Globus pallidus (tissue), 1 donor: ENCODE measurements at regions not wholly inside any gene's neighbourhood (a gene's known extent, or its start where the extent isn't known, plus 50 kb on each side); places are given as distances from the start of the nearest gene placed in this dataset.

Experiments
- DNase-seq: peaks from one replicate; pipeline ENCODE4 v3.0.0-alpha.2; 2015; ENCODE audit warnings: low spot score

DNA sequence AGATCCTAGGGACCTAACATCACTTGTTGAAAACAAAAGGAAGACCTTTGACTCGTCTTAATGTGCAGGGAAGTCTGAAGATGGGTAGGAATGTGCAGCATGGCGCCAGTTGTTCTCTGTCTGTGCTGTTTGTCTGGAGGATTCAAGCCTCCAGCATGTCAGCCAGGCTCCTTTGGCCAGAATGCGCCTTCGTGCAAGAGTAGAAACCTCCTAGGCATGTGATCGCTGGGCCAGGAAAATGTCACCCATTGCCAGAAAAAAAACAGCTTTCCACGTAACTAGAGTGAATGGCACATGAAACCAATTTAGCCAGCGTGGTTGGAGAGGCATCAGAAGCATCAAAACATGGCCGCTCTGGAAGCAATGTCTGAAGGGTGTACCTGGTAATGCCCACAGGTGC lies 132.7 kb downstream of the EDN1 start:
- DNase-seq, result no peak

DNA sequence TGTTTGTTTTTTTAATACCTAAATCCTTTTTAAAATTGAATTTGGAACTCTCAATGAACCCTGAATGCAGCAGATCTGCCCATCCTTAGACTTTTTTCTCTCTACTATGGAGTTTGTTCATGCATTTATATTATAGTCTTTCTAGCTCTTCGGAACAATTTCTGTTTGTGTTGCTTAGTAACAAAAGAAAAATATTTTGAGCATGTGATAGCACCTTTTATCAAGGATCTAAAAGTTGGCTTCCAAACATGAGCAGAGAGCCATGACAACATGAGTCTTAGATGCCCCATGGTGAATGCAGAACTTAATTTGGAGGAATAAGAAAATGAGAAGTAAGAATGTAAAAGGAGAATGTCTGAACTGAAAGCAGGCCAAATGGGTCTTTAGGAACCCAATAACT lies 133.7 kb downstream of the EDN1 start:
- no peak for DNase-seq

DNA sequence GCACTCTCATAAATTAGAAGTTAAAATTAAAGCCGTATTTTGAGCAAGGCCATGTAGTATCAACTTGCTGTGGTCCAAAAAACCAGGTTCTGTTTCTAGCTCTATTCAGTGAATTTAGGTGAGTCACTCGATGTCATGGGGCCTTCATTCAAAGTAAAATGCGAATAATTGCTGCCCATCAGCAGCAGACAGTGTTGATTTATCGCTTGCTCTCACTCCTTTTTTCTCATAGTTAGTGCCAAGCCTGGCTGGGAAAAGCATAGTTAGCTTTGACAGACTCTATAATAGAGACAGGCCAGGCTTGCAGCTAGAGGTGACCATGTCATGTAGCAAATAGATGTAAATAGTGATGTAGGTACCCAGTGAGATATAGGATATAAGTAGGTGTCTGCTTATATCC lies 136.0 kb downstream of the EDN1 start:
- DNase-seq, result no peak

DNA sequence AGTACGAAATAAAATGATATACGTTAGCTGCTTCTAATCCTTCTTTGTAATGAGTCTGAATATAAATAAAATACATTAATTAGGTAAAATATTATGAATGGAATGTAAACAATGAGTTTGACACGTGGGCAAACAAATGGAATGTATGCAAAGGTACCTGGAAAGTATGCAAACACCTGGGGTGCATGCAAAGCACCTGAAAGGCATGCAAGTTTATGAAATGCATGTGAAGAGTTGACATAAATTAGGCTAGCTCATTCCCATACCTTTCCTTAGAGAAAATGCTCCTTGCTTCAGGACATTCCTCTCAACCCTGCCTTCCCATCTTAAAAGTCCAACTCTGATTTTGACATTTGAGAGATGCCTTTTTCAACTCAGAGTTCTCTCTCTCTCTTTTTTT lies 140.9 kb downstream of the EDN1 start:
- no peak for DNase-seq

DNA sequence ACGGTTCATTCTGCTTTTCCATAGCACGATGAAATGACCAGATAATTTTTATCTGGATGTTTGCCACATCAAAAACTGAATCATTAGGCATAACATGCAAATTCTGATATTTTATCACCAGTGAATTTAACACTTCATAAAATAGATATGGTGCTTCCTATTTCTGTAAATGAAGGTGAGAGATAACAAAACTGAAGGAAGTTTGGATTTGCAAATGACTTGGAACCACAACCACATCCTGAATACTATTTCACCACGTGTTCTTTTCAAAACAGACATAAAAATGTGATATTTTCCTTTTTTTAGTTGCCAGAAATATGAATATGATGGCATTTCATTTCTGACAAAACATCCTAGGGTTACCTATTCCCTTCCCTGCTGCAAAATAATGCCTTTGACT lies 146.1 kb downstream of the EDN1 start:
- DNase-seq, result no peak

DNA sequence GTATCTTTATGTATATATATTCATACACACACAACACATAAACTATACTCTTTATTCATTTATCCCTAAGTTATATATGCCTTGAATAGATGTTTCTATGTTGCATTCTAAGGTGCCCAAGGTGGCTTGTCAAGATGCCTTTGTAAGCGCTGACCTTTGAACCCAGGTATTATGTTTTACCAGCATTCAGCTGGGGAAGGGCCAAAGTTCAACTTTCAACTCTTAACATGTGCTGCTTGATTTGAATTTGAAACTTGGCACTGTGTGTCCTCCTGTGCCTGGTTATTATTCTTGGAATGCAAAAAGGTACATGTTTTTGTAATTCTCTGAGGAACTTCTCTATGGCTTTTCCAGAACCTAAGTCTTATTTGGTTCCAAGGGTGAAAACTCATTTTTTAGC lies 146.5 kb downstream of the EDN1 start:
- DNase-seq, result no peak

DNA sequence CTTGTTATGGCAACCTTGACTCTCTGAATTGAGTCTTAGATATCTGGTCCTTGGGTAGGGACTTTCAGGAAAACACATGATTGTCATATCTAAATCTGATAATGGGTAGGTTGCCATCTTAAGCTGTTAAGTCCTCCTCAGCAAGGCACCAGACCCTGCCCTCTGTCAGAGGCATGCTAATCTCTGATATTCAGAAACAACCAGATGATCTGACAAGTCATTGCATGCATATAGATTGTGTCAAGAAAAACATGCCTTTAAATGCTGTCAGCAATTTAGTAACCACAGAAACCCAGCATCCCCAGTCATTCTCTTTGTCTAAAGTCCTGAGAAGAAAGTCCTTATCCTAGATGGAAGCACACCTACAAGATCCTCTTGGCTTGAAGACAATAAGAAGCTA lies 149.1 kb downstream of the EDN1 start:
- DNase-seq, result no peak

DNA sequence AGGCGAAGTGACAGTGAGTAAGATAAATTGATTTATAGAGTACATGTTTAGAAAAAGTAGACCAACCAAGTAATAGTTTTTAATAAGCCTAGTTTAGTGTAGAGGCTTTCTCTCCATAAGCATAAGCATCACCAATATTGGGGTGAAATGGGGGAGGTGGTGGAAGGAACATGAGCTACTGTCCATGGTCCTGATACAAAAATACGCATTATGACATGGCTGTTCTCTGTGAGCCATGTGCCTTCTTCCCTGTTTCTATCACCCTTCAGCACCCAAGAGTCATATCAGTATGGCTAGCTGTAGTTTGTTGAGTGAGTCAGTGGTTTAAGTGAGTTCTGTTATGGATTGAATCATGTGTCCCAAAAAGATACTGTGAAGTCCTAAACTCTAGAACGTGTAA lies 150.8 kb downstream of the EDN1 start:
- no peak for DNase-seq

DNA sequence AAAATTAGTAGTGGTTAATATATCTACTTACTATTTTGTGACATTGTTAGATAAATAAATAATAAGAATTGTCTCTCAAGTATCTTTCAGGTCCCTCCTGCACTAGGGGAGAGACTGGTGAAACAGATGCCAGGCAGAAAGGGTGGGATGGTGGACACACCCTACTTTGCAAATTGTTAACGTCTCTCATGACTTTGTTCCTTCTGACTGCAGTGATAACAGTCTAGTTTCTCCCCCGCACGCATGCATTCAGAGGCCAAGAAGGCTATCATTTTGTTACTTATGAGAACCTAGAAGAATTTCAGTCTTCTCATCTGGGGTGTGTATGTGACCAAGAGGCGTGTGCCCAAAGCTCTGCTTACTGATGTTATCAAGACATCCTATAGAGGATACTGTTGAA lies 152.3 kb downstream of the EDN1 start:
- no peak for DNase-seq

DNA sequence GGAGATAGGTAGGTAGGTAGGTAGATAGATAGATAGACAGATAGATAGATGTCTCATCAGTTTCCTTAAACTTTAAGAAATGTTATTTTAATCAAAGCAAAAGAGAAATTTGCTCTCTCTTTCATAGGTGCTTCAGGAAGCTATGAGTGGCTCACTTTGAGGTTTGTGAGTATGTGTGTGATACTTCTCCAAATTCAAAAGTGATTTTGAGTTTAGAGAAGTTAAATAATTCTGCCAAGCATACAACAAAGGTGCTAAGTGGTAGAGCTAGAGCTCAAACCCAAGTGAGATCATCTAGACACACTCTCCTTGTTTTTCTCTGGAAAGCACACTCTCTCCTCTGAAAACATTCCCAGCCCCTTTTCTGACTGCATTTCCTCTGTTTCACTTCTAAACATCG lies 156.2 kb downstream of the EDN1 start:
- DNase-seq, result no peak

DNA sequence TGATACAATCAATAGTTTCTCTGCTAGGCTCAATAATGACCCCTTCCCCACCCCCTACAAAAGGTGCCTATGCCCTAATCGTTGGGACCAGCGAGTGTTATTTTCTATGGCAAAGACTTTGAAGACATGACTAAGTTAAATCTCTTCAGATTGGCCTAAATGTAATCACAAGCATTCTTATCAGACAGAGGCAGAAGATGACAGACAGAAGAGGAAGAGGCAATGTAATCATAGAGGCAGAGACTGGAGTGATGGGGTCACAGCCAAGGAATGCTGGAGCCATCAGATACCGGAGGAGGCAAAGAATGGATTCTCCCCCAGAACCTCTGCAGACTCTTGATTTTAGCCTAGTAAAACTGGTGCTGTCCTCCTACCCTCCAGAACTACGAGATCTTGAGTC lies 159.3 kb downstream of the EDN1 start:
- no peak for DNase-seq

DNA sequence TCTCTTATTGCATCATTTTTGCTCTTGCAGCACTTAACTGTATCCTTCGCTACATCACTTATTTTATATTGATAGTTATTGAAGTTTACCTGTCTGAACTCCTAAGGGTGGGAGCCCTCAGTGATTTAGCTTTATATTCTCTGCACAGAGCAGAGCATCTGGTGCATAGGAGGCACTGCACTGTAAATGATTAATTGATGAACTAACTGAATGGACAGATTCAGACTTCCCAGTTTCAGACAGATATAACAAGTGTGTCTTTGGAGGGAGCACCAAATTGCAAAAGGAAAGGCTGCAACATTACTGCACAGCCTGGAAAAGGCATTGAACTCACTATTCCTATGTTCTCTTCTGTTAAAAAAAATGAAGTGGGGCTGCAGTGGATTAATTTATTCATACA lies 160.3 kb downstream of the EDN1 start:
- DNase-seq, result no peak

DNA sequence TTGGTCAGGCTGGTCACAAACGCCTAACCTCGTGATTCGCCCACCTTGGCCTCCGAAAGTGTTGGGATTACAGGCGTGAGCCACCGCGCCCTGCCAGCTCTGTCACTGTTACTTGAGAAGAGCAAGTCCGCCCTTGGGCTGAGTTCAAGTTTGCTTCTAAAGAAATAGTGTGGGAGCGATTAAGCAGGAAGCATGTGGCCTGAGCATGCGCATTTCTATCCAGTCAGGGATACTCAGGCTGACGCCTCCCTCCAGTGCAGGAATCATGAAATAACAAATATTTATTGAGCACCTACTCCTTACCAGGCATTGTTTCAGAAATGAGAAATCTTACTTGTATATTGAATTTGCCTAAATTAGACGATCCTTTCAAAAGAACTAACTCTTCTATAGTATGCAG lies 166.2 kb downstream of the EDN1 start:
- no peak for DNase-seq

DNA sequence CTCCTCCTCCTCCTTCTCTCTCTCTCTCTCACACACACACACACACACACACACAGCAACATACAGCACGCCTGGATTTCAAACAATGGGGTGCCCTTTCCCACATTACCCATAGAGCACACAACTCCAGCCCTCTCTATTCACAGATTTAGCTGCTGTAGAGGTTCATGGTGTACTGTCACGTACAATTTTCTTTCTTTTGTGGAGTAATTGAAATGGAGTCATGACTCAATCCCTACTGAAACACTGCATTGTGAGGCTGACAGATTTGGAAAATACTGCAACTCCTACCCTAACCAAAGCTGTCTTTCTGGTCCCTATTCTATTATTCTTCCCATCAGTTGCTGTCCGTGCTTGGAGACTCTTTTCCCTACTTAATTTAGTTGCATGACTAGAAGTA lies 166.9 kb downstream of the EDN1 start:
- no peak for DNase-seq

DNA sequence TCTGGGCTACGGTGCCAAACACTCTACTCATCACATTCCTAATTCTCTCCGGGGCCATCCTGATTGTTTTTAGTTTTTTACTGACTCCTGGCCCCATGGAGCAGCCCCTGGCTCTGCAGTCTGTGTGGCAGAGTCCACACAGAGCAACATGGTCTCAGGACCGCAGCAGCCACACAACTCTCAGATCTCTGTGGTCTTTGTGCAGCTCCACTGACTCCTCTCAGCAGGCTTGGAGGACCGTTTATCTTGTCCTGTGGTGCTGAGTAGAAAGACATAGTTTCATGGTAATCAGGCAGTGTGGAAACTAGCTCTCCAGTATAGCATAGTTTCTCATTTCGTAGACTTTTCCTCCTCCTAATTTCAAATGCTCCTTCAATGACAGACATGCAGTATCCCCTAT lies 168.4 kb downstream of the EDN1 start:
- DNase-seq, result no peak

DNA sequence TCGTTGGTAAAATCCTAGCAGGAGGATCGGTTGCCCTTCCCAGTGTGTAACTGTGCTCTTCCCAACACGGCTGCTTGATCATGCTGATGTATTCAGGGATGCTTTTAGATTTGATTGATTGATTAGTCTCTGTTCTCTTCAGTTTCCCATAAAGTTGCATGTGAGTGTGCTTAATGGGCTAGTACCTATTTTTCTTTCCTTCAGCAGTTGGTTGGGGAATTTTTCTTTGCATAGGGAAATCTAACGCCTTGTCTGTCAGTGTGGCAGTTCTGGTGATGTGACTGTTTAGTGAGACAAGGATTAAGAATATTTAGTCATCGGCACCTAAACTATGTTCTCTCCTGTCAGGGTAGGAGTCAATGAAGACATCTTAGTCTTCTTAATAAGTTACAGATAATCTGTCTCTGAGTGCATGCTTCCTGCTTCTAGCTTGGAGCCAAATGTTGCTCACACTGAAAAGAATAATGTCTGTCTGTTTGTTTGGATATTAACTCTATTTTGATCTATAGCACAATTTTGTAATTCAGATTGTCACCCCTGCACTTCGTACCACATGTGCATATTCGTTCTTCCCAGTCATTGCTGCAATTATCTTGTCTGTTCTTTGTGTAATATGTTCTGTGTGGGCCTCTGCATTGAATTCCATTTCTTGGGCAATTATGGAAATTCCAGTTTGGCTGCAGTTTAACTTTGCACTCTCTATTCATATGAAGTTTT lies 169.9 kb downstream of the EDN1 start:
- no peak for DNase-seq

DNA sequence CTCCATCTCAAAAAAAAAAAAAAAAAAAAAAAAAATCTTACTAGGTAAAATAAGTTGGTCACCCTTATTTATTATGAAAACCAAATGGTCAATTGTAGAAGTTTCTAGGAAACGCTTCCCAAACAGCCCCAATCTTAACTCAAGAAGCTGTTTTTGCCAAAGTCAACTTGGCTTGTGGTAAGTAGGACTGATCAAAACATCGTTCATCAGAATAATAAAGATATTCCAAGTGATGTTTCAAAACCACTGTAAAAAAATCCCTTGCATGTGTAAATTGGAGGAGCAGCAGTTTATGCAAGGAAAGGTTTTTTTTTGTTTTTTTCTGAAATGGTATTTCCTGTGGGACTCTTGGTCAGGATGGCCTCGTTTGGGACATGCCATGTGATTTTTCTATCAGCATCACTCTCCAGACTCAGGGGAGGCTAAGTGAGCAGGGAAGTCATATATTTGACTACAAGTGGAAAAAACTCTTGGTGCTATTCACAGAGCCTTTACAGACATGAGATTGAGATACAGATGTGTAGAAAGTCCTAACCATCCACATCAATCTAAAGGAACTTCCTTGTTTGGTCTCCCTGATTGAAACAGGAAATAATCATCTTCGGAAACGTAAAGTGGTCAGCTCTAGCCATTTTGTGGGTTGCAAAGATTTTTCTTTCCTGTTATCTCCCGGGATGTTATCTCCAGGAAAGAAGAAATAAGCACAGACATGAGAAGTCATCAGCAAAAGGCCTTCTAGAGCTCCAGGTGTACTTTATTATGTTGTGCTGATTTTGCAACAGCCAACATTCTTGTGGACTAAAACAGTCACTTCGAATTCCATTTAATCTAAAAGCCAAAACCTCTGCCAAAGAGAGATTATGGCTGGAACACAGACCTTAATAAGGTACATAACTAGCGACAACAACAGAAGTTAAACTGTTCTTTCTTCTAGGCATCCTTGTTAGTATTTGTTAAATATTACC lies 177.8 kb downstream of the EDN1 start:
- no peak for DNase-seq

DNA sequence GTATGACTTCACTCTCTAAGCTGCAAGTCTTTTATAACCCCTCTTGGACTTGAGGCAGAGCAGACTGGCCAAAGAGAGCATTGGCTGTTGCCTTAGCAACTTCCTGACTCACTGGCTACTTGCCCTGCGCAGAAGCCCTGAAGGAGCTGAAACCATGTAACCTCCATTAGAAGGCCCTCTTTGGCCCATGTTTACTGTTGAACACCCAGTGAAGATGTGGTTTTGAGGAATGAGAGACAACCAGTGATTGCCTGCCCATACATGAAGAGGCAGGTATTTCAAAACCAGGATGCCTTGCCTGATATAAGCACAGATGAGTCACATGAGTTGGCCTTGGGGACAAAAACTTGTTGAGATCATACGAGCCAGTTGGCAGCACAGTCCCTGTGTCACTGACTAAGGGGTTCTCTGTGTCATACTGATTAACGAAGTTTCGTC lies 182.5 kb downstream of the EDN1 start:
- no peak for DNase-seq

DNA sequence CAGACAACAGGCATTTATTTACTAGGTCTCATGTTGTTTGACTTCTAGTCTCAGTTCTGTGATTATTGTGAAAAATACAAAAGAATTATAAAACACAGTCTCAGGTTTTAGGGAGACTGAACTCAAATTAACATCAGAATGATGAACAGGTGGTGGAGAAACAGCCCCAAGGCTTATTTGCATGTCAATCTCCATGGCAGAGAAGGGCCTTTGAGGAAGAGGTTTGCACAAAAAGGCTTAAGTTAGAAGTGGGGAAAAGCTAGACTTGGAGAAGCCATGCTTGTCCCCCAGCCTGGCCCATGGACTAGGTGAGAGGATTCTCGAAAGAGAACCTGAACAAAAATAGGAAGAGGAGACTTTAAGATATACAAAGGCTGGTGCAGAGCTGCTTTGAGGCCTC lies 183.3 kb downstream of the EDN1 start:
- DNase-seq, result no peak

DNA sequence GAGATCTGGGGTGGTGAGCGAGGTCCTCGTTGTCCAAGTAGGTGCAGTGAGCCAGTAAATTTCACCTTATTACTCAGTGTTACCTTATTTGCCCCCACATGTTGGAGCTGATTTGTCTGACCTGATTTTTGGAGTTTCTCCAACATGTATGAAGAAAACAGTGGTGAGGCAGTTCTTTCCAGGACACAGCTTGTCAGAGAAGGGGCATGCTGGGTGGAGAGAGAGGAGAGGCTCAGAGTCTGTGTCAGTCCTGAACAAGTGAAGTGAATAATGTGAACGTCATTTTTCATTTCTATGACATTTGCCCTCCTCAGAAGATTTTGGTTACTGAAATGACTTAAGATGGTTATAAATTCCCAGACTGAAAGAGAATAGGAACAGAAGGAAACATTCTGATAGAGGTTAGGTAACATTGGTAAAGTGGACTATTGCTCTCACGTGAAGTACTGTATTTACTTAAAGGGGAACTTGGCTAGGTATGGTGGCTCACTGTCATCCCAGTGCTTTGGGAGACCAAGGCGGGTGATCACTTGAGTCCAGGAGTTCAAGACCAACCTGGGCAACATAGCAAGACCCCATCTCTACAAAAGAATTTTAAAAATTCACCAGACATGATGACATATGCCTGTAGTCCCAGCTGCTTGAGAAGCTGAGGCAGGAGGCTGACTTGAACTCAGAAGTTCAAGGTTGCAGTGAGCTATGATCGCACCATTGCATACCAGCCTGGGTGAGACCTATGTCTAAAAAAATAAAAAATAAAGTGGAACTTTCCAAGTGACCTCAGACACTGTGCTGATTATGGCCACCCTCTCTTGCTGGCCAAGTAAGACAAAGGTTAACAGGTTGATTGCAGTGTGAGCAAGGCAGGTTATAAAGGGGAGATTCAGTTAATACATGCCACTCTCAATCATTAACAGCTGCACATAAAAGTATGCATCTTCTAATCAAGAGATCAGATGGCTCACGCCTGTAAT lies 184.3 kb downstream of the EDN1 start:
- no peak for DNase-seq

DNA sequence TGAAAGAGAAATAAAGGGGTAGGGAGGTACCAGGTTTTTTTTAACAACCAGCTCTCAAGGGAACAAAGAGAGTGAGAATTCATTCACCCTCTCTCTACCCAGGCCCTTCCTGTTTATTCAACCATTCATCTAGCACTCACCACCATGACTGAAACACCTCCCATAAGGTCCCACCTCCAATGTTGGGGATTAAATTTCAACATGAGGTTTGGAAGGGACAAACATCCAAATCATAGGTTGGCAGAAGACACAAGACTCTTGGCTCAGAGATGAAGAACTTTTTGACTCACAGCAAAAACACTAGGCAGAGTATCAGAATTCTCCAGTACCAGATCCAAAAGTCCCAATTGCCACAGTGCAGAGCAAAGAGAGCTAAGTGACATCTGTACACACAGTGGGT lies 186.3 kb downstream of the EDN1 start:
- no peak for DNase-seq

DNA sequence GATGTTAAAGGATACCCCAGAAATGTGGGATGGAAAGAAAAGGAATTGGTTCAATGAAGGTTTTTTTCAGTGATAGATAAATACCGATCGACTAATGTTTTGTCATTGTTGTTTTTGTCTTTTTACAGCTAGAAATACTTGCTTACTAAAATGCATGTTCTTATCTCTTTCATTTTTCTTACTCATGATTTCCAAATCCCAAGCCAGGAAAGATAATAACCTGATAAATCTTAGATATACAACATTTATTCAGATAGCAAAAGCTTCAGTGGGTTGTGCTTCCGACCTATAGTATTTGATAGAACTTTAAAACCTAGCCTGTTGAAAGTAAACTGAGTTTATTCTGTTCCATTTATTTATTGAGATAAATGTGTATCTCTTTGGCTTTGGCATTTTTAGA lies 187.5 kb downstream of the EDN1 start:
- DNase-seq, result no peak
